Loucy (cell line): ENCODE measurements at regions not wholly inside any gene's neighbourhood (a gene's known extent, or its start where the extent isn't known, plus 50 kb on each side); places are given as distances from the start of the nearest gene placed in this dataset.

Experiments
- CTCF ChIP-seq: fragments of 200-600 bp; sonication (generic); conservative IDR thresholded peaks from 2 replicates; pipeline ENCODE4 v1.5.1; 2014; ENCODE audit warnings: mild to moderate bottlenecking, antibody characterized with exemption, low read length
- EZH2phosphoT487 ChIP-seq: fragments of 200-600 bp; IDR thresholded peaks from 2 replicates; pipeline ENCODE4 v1.6.1; 2018; ENCODE audit warnings: antibody characterized with exemption, mild to moderate bottlenecking, moderate library complexity, borderline replicate concordance

- TF ChIP-seq CTCF (no peak), EZH2phosphoT487 (no peak)
These were observed 105.2 kb upstream of the CITED2 start for GRCh38 chr6:139479433-139480222.
